B cell (primary cell): ENCODE measurements at regions not wholly inside any gene's neighbourhood (a gene's known extent, or its start where the extent isn't known, plus 50 kb on each side); places are given as distances from the start of the nearest gene placed in this dataset.

Source experiments
- ATAC-seq: fragments of 200-7000 bp; cut with Tn5 transposase; one replicate; pipeline ENCODE4 v1.10.0; 2021; ENCODE audit warnings: low read depth, mild to moderate bottlenecking, moderate number of reproducible peaks, moderate library complexity
- CTCF ChIA-PET: fragments of 350-600 bp; sonication (Branson Sonifier 250); formaldehyde crosslinking; loops from one replicate; lab custom pipeline; 2021; ENCODE audit warnings: antibody characterized with exemption, inconsistent platforms; lab: Charles Lee
- POLR2A ChIA-PET: fragments of 350-600 bp; sonication (Branson Sonifier 250); formaldehyde crosslinking; loops from one replicate; lab custom pipeline; 2021; ENCODE audit warnings: antibody characterized with exemption; lab: Charles Lee
- DNase-seq: peaks from one replicate; pipeline ENCODE4 v3.0.0; 2013
- H2AFZ ChIP-seq: 2 replicates; pipeline ENCODE4 v1.6.1; 2012; ENCODE audit warnings: mild to moderate bottlenecking, low read depth, low read length; ENCODE audit not compliant: insufficient read depth, poor library complexity, severe bottlenecking
- H3K27ac ChIP-seq, 2 donors: 1 replicate in 1 of 2; 2 replicates in 1 of 2; pipeline ENCODE4 v1.5.1; 2012 to 2013; ENCODE audit warnings: low read length in 2 of 2, mild to moderate bottlenecking in 2 of 2, moderate library complexity in 1 of 2
- H3K27me3 ChIP-seq, 4 experiments: fragments of 200-600 bp in 1 of 4; sonication (generic) in 1 of 4; replicated peaks in 1 of 4; 1 replicate in 2 of 4; 2 replicates in 2 of 4; pipeline versions ENCODE4 v1.6.1 to v1.7.0; 2013 to 2016; ENCODE audit warnings: low read length in 3 of 4, mild to moderate bottlenecking in 2 of 4, mixed read lengths in 1 of 4, moderate library complexity in 1 of 4; ENCODE audit not compliant: insufficient read depth in 4 of 4, control insufficient read depth in 3 of 4; ENCODE audit errors: control extremely low read depth in 1 of 4
- H3K36me3 ChIP-seq, 2 experiments: replicated peaks in 1 of 2; 1 replicate in 1 of 2; 2 replicates in 1 of 2; pipeline versions ENCODE4 v1.6.1 to v1.7.1; 2013; ENCODE audit warnings: low read length in 1 of 2; ENCODE audit not compliant: insufficient read depth in 2 of 2, control insufficient read depth in 1 of 2; ENCODE audit errors: control extremely low read depth in 1 of 2, extremely low read depth in 1 of 2
- H3K4me1 ChIP-seq, 2 donors: fragments of 200-600 bp in 1 of 2; sonication (generic) in 1 of 2; 1 replicate in 1 of 2; 2 replicates in 1 of 2; pipeline versions ENCODE4 v1.5.1 to v1.6.1; 2013 to 2017; ENCODE audit warnings: low read length in 2 of 2; ENCODE audit not compliant: control insufficient read depth in 2 of 2, insufficient read depth in 2 of 2
- H3K4me2 ChIP-seq: replicated peaks from 2 replicates; pipeline ENCODE3; 2012; ENCODE audit warnings: mild to moderate bottlenecking, low read depth, low read length; ENCODE audit not compliant: poor library complexity, severe bottlenecking
- H3K4me3 ChIP-seq, 5 experiments: fragments of 200-600 bp in 1 of 5; sonication (generic) in 1 of 5; 1 replicate in 3 of 5; 2 replicates in 2 of 5; pipeline versions ENCODE4 v1.5.1 to v1.7.0; 2011 to 2016; ENCODE audit warnings: low read length in 4 of 5, mild to moderate bottlenecking in 4 of 5, low read depth in 2 of 5, control low read depth in 1 of 5, moderate library complexity in 1 of 5; ENCODE audit not compliant: insufficient read depth in 1 of 5; ENCODE audit errors: control extremely low read depth in 1 of 5, extremely low read depth in 1 of 5
- H3K79me2 ChIP-seq: fragments of 200-600 bp; sonication (generic); one replicate; pipeline ENCODE4 v1.6.0; 2016; ENCODE audit warnings: low read length; ENCODE audit not compliant: control insufficient read depth, insufficient read depth
- H3K9ac ChIP-seq: fragments of 200-600 bp; sonication (generic); 2 replicates; pipeline ENCODE4 v1.6.1; 2017; ENCODE audit warnings: mild to moderate bottlenecking, low read length, moderate library complexity
- H3K9me3 ChIP-seq, 3 donors: one replicate each; pipeline versions ENCODE4 v1.6.1 to v1.7.1; 2013; ENCODE audit warnings: low read length in 2 of 3; ENCODE audit not compliant: control insufficient read depth in 2 of 3, insufficient read depth in 1 of 3; ENCODE audit errors: control extremely low read depth in 1 of 3
- H4K20me1 ChIP-seq: 2 replicates; pipeline ENCODE4 v1.6.0; 2012; ENCODE audit warnings: mild to moderate bottlenecking, low read length; ENCODE audit not compliant: insufficient read depth, control insufficient read depth, poor library complexity, severe bottlenecking
- H3K27ac Mint-ChIP-seq: one replicate; pipeline ENCODE4 v1.8.0; 2021; ENCODE audit warnings: mixed read lengths
- H3K27me3 Mint-ChIP-seq: one replicate; pipeline ENCODE4 v1.8.0; 2021; ENCODE audit warnings: mixed read lengths
- H3K4me1 Mint-ChIP-seq: one replicate; pipeline ENCODE4 v1.8.0; 2021; ENCODE audit warnings: mixed read lengths
- H3K4me3 Mint-ChIP-seq: one replicate; pipeline ENCODE4 v1.8.0; 2021; ENCODE audit warnings: mixed read lengths
- H3K9me3 Mint-ChIP-seq: one replicate; pipeline ENCODE4 v1.8.0; 2022; ENCODE audit warnings: mixed read lengths; ENCODE audit not compliant: insufficient read depth
- EZH2 ChIP-seq: IDR thresholded peaks from 2 replicates; pipeline ENCODE4 v1.6.1; 2012; ENCODE audit warnings: borderline replicate concordance, low read depth, mild to moderate bottlenecking, moderate library complexity, low read length; ENCODE audit not compliant: insufficient read depth, poor library complexity, severe bottlenecking
- WGBS: methylation state at CpG from one replicate; pipeline ENCODE4 v1.1.5; 2013; ENCODE audit warnings: missing lambda C conversion rate; ENCODE audit not compliant: insufficient coverage; 5-methylcytosine and 5-hydroxymethylcytosine counted together
- intact Hi-C: fragments of 100-400 bp; cut with micrococcal nuclease; formaldehyde crosslinking; loops from one replicate; pipeline ENCODE4 v1.10.0; 2022
- TF ChIP-seq, protein P1 (sequence below): fragments of 200-600 bp; IDR thresholded peaks from one replicate; pipeline ENCODE4 v1.8.0; 2022; ENCODE audit warnings: antibody characterized with exemption, mild to moderate bottlenecking

DNA sequence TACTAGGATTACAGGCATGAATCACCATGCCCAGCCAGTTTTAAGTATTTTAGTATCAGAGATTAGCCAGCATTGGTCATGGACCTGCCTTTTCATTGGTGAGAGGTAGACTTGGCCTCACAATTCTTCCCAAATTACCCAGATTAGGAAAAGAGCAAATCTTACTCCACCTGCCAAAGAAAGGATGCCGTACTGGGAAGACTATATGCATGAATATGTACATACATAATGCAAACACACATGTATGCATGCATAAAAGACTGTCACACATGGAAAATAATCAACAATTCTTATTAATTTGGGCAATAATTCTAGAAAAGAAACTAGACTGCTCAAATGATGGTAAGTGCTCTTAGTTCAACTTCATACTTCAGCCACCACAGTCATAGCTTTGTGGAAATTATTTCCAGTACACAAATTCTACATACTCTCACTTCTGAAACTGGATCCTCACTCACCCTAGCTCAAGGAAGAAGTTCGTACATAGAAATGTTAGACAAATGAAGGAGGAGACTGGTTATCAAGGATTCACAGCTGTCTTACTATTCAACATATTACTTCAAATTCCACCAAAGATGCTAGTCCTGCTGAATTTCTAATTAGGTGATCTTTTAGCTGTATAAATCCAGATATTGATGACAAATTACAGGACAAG lies 73.7 kb downstream of the MINAR2 start:
- Mint-ChIP-seq H3K9me3 (no peaks in the 10 kb centered on the region), H3K27ac (no peak overlapping the region), H3K4me1 (no peaks in the 10 kb centered on the region), H3K4me3 (no peak overlapping the region), H3K27me3 (no peaks in the 10 kb centered on the region)
- ChIA-PET POLR2A (no interaction called here), CTCF (interaction anchor here (1.2 kb wide), 1 partner anchor 48 kb away, joined by 3 read pairs; no protein-coding TSS in a partner anchor)
- no peaks in the 10 kb centered on the region for H3K79me2 ChIP-seq
- no peak overlapping the region for H3K9ac ChIP-seq
- H2AFZ ChIP-seq: no peak overlapping the region
- no CpG with 5 or more reads among the region's 2 CpGs for WGBS
- H3K4me1 ChIP-seq: no peaks in the 10 kb centered on the region
- no peaks in the 10 kb centered on the region for H3K27me3 ChIP-seq
- intact Hi-C loops: no loop called here
- ATAC-seq: no peak
- H3K27ac ChIP-seq: no peak overlapping the region
- no peak overlapping the region for H3K4me3 ChIP-seq
- no peaks in the 10 kb centered on the region for H3K36me3 ChIP-seq
- no peaks in the 10 kb centered on the region for H4K20me1 ChIP-seq
- H3K9me3 ChIP-seq: no peaks in the 10 kb centered on the region
- TF ChIP-seq, protein P1, sequence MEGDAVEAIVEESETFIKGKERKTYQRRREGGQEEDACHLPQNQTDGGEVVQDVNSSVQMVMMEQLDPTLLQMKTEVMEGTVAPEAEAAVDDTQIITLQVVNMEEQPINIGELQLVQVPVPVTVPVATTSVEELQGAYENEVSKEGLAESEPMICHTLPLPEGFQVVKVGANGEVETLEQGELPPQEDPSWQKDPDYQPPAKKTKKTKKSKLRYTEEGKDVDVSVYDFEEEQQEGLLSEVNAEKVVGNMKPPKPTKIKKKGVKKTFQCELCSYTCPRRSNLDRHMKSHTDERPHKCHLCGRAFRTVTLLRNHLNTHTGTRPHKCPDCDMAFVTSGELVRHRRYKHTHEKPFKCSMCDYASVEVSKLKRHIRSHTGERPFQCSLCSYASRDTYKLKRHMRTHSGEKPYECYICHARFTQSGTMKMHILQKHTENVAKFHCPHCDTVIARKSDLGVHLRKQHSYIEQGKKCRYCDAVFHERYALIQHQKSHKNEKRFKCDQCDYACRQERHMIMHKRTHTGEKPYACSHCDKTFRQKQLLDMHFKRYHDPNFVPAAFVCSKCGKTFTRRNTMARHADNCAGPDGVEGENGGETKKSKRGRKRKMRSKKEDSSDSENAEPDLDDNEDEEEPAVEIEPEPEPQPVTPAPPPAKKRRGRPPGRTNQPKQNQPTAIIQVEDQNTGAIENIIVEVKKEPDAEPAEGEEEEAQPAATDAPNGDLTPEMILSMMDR: no peak
- TF ChIP-seq EZH2: no peak
- no peak for DNase-seq
- no peak overlapping the region for H3K4me2 ChIP-seq

DNA sequence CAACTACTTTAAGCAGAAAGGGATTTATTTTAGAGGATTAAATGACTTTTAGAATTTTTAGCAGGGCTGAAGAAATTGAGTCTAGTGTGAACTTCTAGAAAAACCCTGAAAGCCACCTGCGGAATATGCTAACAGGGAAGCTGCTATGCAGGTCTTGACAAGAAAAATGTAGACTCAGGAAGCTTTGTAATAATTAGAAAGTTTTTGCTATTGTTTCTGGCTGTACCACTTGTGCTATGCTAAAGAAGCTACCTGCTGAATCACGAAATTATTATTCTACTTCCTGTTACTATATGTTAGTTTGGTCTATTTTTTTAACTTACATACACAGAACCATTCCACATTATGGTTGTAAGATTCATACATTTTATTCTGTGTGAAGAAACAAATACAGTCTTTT lies 74.0 kb upstream of the CHSY3 start:
- intact Hi-C loops: no loop called here
- Histone ChIP-seq H3K36me3 (no peaks in the 10 kb centered on the region), H3K4me1 (no peaks in the 10 kb centered on the region), H3K27ac (no peak overlapping the region), H3K79me2 (no peaks in the 10 kb centered on the region), H3K27me3 (no peaks in the 10 kb centered on the region), H2AFZ (no peak overlapping the region), H3K4me3 (no peak overlapping the region), H4K20me1 (no peaks in the 10 kb centered on the region), H3K9ac (no peak overlapping the region), H3K4me2 (no peak overlapping the region), H3K9me3 (no peaks in the 10 kb centered on the region)
- Mint-ChIP-seq H3K27ac (no peak overlapping the region), H3K9me3 (no peaks in the 10 kb centered on the region), H3K27me3 (no peaks in the 10 kb centered on the region), H3K4me1 (no peaks in the 10 kb centered on the region), H3K4me3 (no peak overlapping the region)
- WGBS: 100% methylated on average over 1 of the region's 2 CpGs
- DNase-seq (no peak), ATAC-seq (no peak)
- TF ChIP-seq, protein P1: no peak
- no peak for TF ChIP-seq EZH2
- CTCF ChIA-PET: no interaction called here
- POLR2A ChIA-PET: no interaction called here
